ENCODE measurements at regions not wholly inside any gene's neighbourhood (a gene's known extent, or its start where the extent isn't known, plus 50 kb on each side); places are given as distances from the start of the nearest gene placed in this dataset.

DNA sequence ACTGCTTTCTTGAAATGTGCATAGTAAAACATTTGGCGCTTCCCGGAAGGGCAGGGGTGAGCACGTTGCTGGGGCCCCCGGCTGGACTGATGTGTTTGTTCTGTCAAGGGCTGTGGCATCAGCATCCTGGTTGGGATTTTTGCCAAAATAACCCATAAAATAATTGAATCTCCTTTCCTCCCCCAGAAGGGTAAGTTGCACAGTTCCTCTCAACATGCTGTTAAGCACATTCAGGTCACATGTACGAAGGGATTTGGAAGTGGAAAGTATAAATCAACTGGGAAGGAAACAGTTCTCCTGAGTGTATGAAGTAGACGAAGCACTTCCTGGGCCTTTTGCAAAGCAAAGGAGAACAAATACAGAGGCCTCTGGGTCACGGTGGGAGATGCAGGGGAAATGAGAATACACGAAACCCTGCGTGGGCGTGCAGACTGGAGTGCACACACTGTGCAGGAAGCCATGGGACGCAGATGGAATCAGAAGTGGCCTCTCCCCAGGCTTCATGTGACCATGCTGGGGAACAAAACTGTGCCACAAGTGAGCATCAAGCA lies 183.9 kb downstream of the LPIN1 start:
- 54 to 65% methylated on average over 11 of the region's 11 CpGs for WGBS, 2 donors
- no peak overlapping the region for H3K27ac ChIP-seq
- H3K4me1 ChIP-seq, result no peaks in the 10 kb centered on the region
- no peaks in the 10 kb centered on the region for H3K27me3 ChIP-seq
- no peak overlapping the region for H3K4me3 ChIP-seq
- TF ChIP-seq CTCF (IDR thresholded peaks at IDR 0.05) (no peak), POLR2A (IDR thresholded peaks at IDR 0.05) (no peak)
- no peaks in the 10 kb centered on the region for H3K36me3 ChIP-seq (ENCODE audit: low read depth, missing control alignments)
- H3K9me3 ChIP-seq, result no peaks in the 10 kb centered on the region
- no peak for DNase-seq
- intact Hi-C loops (cut with DNase I; ENCODE audit: low total_unique reads), result no loop called here

GRCh38 chr2:11932048-11932512 lies 185.6 kb downstream of the LPIN1 start:
- no peak for DNase-seq
- TF ChIP-seq POLR2A (IDR thresholded peaks at IDR 0.05), result no peak
- no peak for TF ChIP-seq CTCF (IDR thresholded peaks at IDR 0.05)
- H3K27me3 ChIP-seq, result no peaks in the 10 kb centered on the region
- H3K27ac ChIP-seq, result no peak overlapping the region
- WGBS, 2 donors, result 91 to 95% methylated on average over 7 of the region's 7 CpGs
- no peak overlapping the region for H3K4me3 ChIP-seq
- intact Hi-C loops (cut with DNase I; ENCODE audit: low total_unique reads), result no loop called here
- H3K4me1 ChIP-seq, result no peaks in the 10 kb centered on the region
- no peaks in the 10 kb centered on the region for H3K36me3 ChIP-seq (ENCODE audit: low read depth, missing control alignments)
- H3K9me3 ChIP-seq, result no peaks in the 10 kb centered on the region

GRCh38 chr2:11932962-11933361 lies 186.5 kb downstream of the LPIN1 start:
- intact Hi-C loops (cut with DNase I; ENCODE audit: low total_unique reads), result no loop called here
- Histone ChIP-seq H3K9me3 (no peaks in the 10 kb centered on the region), H3K4me1 (no peaks in the 10 kb centered on the region), H3K27me3 (no peaks in the 10 kb centered on the region), H3K36me3 (ENCODE audit: low read depth, missing control alignments) (no peaks in the 10 kb centered on the region), H3K27ac (no peak overlapping the region), H3K4me3 (no peak overlapping the region)
- DNase-seq, result no peak
- TF ChIP-seq POLR2A (IDR thresholded peaks at IDR 0.05) (no peak), CTCF (IDR thresholded peaks at IDR 0.05) (no peak)
- WGBS, 2 donors, result 76 to 87% methylated on average over 3 of the region's 3 CpGs

GRCh38 chr2:11933854-11934253 lies 187.4 kb downstream of the LPIN1 start:
- 88% methylated on average over 3 of the region's 3 CpGs for WGBS, 2 donors
- H3K36me3 ChIP-seq (ENCODE audit: low read depth, missing control alignments), result no peaks in the 10 kb centered on the region
- no peaks in the 10 kb centered on the region for H3K4me1 ChIP-seq
- no peak for DNase-seq
- intact Hi-C loops (cut with DNase I; ENCODE audit: low total_unique reads), result no loop called here
- no peaks in the 10 kb centered on the region for H3K27me3 ChIP-seq
- H3K27ac ChIP-seq, result no peak overlapping the region
- H3K4me3 ChIP-seq, result no peak overlapping the region
- TF ChIP-seq POLR2A (IDR thresholded peaks at IDR 0.05) (no peak), CTCF (IDR thresholded peaks at IDR 0.05) (no peak)
- H3K9me3 ChIP-seq, result no peaks in the 10 kb centered on the region

DNA sequence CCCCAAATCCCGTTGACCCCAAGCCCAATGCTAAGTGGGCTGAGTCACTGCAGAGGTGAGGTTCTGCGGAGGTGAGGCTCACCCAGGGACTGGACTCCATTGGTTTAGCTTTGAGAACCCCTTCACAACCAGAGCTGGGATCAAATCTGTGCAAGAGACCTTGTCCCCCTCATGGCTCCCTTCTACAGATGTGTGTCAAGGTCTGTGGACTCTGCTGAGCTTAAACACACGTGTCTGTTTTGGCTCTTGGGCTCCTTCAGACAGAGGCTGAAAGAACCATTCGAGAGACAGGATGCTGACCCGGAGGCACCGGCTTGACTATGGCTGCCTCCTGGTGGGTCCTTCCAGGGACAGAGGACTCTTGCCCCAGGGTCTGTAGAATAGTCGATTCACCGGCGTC lies 190.3 kb downstream of the LPIN1 start:
- TF ChIP-seq CTCF (IDR thresholded peaks at IDR 0.05) (no peak), POLR2A (IDR thresholded peaks at IDR 0.05) (no peak)
- Histone ChIP-seq H3K27me3 (no peaks in the 10 kb centered on the region), H3K9me3 (no peaks in the 10 kb centered on the region), H3K27ac (no peak overlapping the region), H3K36me3 (ENCODE audit: low read depth, missing control alignments) (no peaks in the 10 kb centered on the region), H3K4me1 (no peaks in the 10 kb centered on the region), H3K4me3 (no peak overlapping the region)
- WGBS, 2 donors, result 86 to 94% methylated on average over 9 of the region's 9 CpGs
- DNase-seq, result no peak
- intact Hi-C loops (cut with DNase I; ENCODE audit: low total_unique reads), result no loop called here
